ENCODE measurements at regions not wholly inside any gene's neighbourhood (a gene's known extent, or its start where the extent isn't known, plus 50 kb on each side); places are given as distances from the start of the nearest gene placed in this dataset.
"Not testable (repeated sequence)": the region's sequence is repeated elsewhere in the genome, so short reads cannot be mapped to it uniquely, and the experiment has no call there.

DNA sequence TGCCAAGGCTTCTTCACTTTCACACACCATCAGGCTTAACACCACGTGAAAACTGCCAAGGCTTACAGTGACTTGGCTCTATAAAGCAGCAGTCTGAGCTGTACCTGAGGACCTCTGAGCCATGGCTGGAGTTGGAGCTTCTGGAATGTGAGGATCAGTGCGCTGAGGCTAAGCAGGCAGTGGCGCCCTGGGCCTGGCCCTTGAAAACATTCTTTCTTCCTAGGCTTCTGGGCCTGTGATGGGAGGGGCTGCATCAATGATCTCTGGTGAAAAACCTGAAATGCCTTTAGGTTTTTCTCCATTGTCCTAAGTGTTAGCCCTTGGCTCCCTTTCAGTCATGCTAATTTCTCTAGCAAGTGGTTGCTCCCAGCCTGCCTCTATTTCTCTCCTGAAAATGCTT is 192.5 kb upstream of the PCDH20 start:
- DNase-seq (ENCODE audit: low read depth) = no peak

DNA sequence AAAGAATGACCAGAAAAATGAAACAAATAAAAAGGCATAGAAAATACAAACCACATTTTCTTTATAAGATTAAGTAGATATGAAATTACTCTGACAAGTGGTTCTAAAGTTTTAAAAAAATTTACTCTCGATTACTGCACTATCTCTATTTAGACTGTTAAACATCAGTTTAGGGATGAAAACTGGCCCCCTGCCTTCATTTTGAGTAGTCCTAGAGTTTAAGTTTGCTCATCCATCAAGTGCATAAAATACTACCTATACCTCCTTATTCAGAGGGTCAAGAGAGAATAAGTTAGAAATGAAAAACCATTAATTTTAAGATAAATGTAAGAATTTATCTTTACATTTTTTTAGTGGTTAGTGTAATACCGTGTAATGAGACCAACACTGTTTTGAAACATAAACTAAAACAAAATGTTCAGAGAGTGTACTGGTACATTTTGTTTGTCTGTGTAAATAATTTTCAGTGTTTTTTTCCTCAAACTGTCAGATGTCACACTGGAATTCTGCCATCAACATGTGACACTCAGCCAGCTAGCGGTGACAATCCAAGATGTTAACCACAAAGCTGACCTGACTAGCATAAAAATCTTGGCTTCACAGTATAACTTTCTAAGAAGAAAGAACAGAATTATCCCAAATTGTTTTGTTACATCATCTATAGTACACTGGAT is 184.8 kb upstream of the PCDH20 start:
- no peak for DNase-seq (ENCODE audit: low read depth)

DNA sequence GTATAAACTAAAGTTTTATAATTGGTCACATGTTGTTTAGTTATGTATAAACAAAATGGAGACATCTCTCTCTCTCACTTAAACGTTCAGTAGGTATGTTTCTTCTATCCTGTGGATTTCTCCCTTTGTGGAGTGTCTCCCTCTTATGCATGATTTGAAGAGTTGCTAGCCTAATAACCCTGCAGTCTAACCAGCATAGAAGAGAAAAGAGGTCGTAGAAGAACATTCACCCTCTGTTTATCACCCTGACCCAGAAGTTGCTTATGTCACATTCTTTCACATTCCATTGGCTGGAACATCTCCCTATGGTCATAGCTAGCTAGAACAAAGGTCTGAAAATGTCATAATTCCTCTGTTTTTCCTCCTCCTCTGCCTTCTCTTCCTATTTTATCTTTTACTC is 176.8 kb upstream of the PCDH20 start:
- DNase-seq (ENCODE audit: low read depth) = no peak

DNA sequence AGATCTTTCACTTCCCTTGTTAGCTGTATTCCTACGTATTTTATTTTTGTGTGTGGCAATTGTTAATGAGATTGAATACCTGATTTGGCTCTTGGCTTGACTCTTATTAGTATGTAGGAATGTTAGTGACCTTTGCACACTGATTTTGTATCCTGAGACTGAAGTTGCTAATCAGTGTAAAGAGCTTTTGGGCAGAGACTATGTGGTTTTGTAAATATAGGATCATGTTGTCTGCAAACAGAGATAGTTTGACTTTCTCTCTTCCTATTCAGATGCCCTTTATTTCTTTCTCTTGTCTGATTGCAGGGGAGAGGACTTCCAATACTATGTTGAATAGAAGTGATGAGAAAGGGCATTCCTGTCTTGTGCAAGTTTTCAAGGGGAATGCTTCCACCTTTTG is 160.3 kb upstream of the PCDH20 start:
- DNase-seq (ENCODE audit: low read depth) = no peak

DNA sequence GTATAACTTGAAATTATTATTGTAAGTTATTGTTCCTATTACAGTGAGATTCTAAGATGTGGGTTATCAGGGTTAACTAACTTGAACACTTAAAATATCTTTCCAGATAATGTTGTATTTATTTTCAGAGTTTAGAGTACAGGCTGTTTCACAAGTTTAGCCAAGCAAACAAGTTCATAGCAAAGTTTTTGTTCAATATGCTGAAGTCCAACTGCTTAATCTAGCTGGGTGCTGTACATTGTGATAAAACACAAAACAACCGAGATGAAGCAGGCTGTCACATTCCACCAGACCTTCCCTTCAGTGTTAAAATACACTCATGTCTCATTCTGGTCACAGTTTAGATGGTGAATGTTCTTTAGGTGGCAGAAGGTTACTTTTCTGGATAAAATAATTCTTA is 148.0 kb upstream of the PCDH20 start:
- DNase-seq (ENCODE audit: low read depth) = no peak

DNA sequence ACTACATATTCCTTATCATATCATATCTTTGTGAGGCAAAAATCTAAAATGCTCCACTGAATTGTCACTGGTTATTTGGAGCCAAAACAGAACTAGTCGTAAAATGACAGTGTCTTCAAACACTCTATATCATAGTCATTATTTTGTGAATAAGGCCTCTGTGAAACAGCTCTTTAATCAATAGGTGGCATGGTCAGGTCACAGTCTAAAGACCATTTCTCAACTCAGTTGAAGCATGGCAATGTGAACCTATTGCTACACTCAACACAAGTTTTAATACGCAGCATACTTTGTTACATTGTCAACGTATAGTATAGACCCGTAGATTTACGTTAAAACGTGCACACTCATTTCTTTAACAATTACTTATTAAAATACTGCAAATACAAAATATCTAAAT is 131.3 kb upstream of the PCDH20 start:
- no peak for DNase-seq (ENCODE audit: low read depth)

DNA sequence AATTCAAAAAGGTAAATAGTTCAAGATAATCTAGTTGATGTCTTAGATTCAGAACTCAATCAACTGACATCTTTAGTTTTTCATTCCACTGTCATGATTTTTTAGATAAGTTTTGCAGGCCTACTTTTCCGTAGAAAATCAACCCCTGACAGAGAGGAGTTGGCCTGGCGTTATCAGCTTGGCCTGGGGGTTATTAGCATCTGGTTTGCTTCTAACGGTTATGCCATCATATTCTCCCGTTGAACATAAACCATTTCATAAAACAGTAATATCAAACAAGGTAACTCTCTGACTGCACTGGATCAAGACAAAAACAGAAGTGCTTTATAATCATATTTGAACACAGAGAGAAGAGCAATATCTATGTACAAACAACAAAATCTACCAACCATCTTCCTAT is 130.8 kb upstream of the PCDH20 start:
- DNase-seq (ENCODE audit: low read depth) = no peak

DNA sequence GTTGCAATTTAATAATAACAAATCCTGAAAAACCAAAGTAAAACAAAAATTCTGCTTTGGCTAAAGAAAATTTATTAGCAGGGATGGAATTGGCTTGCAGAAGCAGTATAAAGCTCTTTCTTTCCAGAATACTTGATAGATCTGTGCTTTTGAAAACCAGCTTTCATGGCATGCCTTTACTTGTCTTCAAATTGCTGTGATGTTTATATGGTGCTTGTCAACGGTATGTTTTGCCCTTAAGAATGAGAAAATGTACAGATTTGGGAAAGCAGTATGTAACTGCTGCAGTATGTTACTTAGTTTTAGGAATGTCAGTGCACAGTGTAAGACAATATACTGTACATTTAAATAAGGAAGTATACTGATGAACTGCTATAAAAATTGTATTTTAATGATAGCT is 120.8 kb upstream of the PCDH20 start:
- no peak for DNase-seq (ENCODE audit: low read depth)

DNA sequence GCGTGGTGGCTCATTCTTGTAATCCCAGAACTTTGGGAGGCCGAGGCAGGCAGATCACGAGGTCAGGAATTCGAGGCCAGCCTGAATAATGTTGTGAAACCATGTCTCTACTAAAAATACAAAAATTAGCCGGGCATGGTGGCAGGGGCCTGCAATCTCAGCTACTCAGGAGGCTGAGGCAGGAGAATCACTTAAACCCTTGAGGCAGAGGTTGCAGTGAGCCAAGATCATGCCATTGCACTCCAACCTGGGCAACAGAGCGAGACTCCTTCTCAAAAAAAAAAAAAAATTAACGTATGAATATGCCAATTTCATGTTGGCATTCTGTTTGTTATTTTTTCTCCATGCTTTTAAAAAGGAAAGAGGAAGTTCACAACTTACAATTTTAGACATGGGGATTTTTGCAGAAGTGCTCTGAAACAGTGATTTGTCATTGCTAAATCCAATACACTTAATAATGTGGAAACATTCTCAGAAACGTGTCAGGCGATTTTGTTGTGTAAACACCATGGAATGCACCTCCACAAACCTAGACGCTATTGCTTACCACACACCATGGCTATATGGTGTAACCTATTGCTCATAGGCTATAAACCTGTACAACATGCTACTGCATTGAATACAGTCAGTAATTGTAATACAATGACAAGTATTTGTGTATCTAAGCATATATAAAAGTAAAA is 115.9 kb upstream of the PCDH20 start:
- no peak for DNase-seq (ENCODE audit: low read depth)

DNA sequence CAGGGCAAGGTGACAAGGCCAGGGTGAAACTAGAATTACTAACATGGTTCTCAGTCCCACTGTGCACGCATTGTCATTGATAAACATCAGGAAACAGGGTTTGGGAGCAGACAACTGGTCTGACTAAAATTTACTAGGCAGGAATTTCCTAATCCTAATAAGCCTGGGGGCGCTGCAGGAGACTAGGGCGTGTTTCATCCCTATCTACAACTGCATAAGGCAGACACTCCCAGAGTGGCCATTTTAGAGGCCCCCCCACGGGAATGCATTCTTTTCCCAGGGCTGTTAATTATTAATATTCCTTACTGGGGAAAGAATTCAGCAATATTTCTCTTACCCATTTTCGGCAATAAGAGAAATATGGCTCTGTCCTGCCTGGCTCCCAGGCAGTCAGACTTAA is 103.6 kb upstream of the PCDH20 start:
- DNase-seq (ENCODE audit: low read depth) = not testable (repeated sequence)

DNA sequence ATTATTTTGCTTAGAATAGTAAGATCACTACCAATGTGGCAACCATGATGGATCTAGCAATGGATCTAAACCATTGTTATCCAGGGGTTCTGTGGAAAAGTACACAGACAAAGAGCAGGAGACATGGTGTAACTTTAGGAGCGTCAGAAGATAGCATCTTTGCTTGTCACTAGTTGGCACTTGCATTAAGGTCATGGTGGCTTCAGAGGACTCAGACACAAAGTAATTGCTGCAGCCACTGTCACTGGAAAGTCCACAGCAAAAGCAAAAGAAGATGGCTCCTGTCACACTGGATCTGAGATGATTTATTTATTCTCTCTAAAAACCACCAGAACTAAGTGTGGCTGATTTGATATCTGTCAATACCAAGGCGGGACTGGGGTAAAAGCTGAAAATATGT is 93.3 kb upstream of the PCDH20 start:
- no peak for DNase-seq (ENCODE audit: low read depth)

DNA sequence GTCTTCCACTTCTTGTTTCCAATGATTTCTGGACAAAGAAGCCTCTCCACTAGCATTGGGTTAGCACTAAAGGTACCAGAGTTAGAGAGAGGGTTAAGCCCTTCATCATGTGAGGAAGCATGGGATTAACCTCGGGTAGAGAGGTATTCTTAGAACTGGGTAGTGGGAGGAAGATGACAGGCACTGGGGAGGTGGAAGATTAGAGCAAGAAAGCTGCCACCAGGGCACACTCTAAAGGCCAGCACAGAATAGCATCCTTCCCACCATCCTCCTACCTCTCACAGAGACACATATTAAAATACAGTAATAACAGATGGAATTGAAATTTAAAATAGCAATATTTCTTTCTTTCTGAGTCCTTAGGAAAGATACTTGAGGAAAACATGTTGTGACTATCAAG is 84.5 kb upstream of the PCDH20 start:
- no peak for DNase-seq (ENCODE audit: low read depth)

DNA sequence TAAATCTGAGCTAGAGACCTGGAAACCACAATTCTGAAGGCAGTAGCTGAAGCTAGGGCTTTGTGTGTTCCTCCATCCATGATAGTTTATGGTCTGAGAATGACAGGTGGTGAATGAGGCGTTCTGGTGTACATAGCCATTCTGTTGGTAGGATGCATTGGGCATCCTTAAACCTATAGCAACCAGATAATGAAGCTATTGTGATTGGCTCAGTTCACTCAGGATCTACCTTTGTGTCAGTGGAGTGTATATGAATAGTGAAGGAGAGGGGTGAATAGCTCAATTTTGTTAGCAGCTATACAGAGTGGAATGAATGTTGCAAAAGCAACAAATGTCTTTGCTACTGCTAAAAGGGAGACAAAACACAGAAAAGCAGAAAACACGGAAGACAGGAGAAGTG is 80.0 kb upstream of the PCDH20 start:
- no peak for DNase-seq (ENCODE audit: low read depth)

DNA sequence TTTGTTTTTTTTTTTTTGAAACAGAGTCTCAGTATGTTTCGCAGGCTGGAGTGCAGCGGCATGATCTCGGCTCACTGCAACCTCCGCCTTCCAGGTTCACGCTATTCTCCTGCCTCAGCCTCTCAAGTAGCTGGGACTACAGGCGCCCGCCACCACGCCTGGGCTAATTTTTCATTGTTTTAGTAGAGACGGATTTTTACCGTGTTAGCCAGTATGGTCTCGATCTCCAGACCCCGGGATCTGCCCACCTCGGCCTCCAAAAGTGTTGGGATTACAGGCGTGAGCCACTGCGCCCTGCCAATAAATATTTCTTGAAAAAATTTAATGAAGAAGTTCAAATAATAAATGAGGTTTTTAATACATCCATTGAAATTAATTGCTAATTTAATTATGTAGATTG is 77.9 kb upstream of the PCDH20 start:
- DNase-seq (ENCODE audit: low read depth) = not testable (repeated sequence)

DNA sequence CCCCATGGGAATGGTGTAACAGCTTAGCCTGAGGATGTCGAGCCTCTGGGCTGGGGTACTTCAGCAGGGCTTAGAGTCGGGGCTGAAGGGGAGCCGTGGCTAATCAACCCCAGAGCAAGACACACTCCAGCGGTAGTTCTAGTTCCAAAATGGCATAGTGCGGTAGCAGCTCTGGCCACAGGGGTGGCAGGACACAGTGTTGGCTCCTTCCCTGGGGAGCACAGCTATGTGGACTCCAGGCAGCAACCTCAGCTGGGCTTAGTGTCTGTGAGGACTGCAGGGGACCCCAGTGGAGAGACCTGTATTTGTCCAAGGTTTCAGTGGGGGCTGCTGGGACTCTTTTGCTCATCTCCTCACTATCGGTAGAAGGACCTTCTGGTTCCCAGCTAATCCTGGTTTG is 70.8 kb upstream of the PCDH20 start:
- DNase-seq (ENCODE audit: low read depth) = no peak

DNA sequence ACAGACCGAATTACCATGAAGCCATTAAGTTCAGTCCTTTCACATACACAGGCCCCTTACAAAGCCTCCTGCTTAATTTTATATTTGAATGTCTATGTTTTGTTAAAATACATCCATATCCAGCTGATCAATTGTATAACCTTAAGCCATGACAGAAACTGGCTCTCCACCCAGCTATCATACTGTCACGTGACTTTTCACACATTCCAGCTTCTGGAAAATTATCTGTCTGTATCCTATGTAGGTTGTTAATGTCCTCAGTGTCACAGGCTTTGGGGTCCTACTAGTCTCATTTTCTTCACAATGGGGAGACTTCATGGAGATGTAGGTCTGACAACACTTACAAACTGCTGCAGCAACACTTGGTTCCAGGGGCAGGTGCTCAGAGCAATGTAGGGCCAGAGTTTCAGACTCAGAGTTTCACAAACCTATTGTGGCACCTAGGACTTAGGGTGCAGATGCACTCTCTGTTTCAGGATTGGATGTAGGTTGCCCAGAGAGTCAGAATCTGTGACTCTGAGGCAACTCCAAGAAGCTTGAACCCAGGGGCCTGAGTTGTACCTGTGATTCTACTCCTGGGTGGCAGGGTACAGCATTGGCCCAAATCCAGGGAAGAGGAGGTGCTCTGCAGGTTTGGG is 69.6 kb upstream of the PCDH20 start:
- DNase-seq (ENCODE audit: low read depth) = no peak

DNA sequence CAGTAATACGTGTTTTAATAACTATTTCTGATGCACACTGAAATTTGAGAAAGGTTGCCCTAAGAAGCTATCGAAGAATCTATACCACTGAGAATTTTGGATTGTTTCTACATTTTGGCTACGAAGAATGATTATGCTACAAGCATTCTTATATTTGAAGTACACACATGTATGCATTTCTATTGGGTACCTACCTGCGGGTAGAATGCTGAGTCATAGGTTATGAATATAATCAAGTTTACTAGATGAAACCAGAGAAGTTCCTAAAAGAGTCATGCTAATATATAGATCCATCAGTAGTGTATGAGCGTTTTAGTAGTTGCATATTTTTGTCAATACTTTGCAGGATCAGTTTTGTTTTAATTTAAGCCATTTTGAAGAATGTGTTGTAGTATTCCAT is 62.0 kb upstream of the PCDH20 start:
- DNase-seq (ENCODE audit: low read depth) = no peak

DNA sequence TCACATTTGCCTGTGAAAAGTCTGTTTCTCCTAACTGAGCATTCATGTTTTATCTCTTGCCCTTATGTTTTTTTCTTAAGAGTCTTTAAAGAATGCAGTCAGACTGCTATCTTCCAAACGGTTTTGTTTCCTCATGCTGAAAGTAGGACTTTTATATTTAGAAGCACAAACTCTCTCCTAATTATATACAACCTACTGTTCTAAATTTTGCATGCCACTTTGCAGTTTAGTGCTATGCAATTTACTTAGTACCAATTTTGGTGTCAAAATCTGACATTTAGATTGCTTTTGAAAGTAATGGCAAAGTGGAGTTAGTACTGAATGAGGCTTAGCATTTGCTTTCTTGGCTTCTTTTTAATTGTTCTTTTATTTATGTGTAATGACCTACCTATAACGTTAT is 55.1 kb upstream of the PCDH20 start:
- DNase-seq (ENCODE audit: low read depth) = no peak

DNA sequence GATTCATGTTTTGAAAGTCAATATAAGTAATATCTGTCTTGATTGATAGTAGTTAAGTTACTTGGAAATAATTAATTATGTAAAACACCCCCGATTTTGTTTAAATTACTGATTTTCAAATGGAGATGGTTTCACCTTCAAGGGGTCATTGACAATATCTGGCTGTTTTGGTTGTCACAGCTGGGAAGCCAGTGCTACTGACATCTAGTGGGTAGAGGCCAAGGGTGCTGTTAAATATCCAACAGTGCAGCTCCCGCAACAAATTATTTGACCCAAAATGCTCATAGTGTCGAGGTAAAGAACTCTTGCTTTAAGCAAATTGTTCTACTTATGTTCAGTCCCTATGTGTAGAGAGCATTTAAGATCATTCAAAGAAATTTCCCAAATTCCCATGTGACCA is 50.6 kb upstream of the PCDH20 start:
- DNase-seq (ENCODE audit: low read depth) = no peak
